ENCODE measurements at regions not wholly inside any gene's neighbourhood (a gene's known extent, or its start where the extent isn't known, plus 50 kb on each side); places are given as distances from the start of the nearest gene placed in this dataset.

GRCh38 chr5:106827061-106827460 is 843.7 kb downstream of the EFNA5 start:
- TF ChIP-seq TAF1 (IDR thresholded peaks at IDR 0.05; ENCODE audit: borderline replicate concordance, insufficient read depth, low read length), result no peak
- TF ChIP-seq, protein P1, sequence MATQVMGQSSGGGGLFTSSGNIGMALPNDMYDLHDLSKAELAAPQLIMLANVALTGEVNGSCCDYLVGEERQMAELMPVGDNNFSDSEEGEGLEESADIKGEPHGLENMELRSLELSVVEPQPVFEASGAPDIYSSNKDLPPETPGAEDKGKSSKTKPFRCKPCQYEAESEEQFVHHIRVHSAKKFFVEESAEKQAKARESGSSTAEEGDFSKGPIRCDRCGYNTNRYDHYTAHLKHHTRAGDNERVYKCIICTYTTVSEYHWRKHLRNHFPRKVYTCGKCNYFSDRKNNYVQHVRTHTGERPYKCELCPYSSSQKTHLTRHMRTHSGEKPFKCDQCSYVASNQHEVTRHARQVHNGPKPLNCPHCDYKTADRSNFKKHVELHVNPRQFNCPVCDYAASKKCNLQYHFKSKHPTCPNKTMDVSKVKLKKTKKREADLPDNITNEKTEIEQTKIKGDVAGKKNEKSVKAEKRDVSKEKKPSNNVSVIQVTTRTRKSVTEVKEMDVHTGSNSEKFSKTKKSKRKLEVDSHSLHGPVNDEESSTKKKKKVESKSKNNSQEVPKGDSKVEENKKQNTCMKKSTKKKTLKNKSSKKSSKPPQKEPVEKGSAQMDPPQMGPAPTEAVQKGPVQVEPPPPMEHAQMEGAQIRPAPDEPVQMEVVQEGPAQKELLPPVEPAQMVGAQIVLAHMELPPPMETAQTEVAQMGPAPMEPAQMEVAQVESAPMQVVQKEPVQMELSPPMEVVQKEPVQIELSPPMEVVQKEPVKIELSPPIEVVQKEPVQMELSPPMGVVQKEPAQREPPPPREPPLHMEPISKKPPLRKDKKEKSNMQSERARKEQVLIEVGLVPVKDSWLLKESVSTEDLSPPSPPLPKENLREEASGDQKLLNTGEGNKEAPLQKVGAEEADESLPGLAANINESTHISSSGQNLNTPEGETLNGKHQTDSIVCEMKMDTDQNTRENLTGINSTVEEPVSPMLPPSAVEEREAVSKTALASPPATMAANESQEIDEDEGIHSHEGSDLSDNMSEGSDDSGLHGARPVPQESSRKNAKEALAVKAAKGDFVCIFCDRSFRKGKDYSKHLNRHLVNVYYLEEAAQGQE (IDR thresholded peaks at IDR 0.05; ENCODE audit: insufficient read depth in 1 of 2, low read depth in 2 of 2, low read length in 2 of 2), result no peak
- no peak for TF ChIP-seq FOXP2 (optimal IDR thresholded peaks at IDR 0.05; ENCODE audit: borderline replicate concordance, extremely low read depth, extremely low read length, insufficient read depth)
- no peak for TF ChIP-seq SIN3A (IDR thresholded peaks at IDR 0.05; ENCODE audit: borderline replicate concordance, insufficient read depth, low read length)

- TF ChIP-seq FOXP2 (optimal IDR thresholded peaks at IDR 0.05; ENCODE audit: borderline replicate concordance, extremely low read depth, extremely low read length, insufficient read depth), result no peak
- no peak for TF ChIP-seq POLR2AphosphoS5 (IDR thresholded peaks at IDR 0.05; ENCODE audit: low read depth, low read length)
- TF ChIP-seq TAF1 (IDR thresholded peaks at IDR 0.05; ENCODE audit: borderline replicate concordance, insufficient read depth, low read length), result no peak
- TF ChIP-seq, protein P1 (IDR thresholded peaks at IDR 0.05; ENCODE audit: insufficient read depth in 1 of 2, low read depth in 2 of 2, low read length in 2 of 2), result no peak
- no peak for TF ChIP-seq SIN3A (IDR thresholded peaks at IDR 0.05; ENCODE audit: borderline replicate concordance, insufficient read depth, low read length)
Observed at GRCh38 chr5:106825374-106825773, 845.4 kb downstream of the EFNA5 start.

- TF ChIP-seq FOXP2 (optimal IDR thresholded peaks at IDR 0.05; ENCODE audit: borderline replicate concordance, extremely low read depth, extremely low read length, insufficient read depth) (no peak), TAF1 (IDR thresholded peaks at IDR 0.05; ENCODE audit: borderline replicate concordance, insufficient read depth, low read length) (no peak), POLR2AphosphoS5 (IDR thresholded peaks at IDR 0.05; ENCODE audit: low read depth, low read length) (no peak)
Observed at GRCh38 chr5:106822851-106823250, 847.9 kb downstream of the EFNA5 start.

DNA sequence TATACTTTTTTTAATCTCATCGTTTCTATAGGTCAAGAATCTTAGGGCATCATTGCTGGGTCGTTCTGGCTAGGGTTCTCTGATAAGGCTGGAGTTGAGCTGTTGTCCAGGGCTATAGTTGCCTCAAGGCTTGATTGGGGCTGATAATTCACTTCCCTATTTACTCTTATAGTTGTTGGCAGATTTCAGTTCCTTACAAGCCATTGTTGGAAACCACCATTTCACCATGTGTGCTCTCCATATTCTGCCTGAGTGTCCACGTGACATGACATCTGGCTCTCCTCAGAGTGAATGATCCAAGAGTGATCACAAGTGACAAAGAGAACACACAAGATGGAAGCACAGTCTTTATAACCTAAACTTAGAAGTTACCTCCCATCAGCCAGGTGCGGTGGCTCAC is 852.2 kb downstream of the EFNA5 start:
- no peak for TF ChIP-seq FOXP2 (optimal IDR thresholded peaks at IDR 0.05; ENCODE audit: borderline replicate concordance, extremely low read depth, extremely low read length, insufficient read depth)
- TF ChIP-seq, protein P1 (IDR thresholded peaks at IDR 0.05; ENCODE audit: insufficient read depth in 1 of 2, low read depth in 2 of 2, low read length in 2 of 2), result no peak
- no peak for TF ChIP-seq SIN3A (IDR thresholded peaks at IDR 0.05; ENCODE audit: borderline replicate concordance, insufficient read depth, low read length)
- TF ChIP-seq POLR2AphosphoS5 (IDR thresholded peaks at IDR 0.05; ENCODE audit: low read depth, low read length), result no peak
- no peak for TF ChIP-seq TAF1 (IDR thresholded peaks at IDR 0.05; ENCODE audit: borderline replicate concordance, insufficient read depth, low read length)

GRCh38 chr5:106814961-106815360 is 855.8 kb downstream of the EFNA5 start:
- TF ChIP-seq TAF1 (IDR thresholded peaks at IDR 0.05; ENCODE audit: borderline replicate concordance, insufficient read depth, low read length) (no peak), POLR2AphosphoS5 (IDR thresholded peaks at IDR 0.05; ENCODE audit: low read depth, low read length) (no peak), FOXP2 (optimal IDR thresholded peaks at IDR 0.05; ENCODE audit: borderline replicate concordance, extremely low read depth, extremely low read length, insufficient read depth) (no peak), SIN3A (IDR thresholded peaks at IDR 0.05; ENCODE audit: borderline replicate concordance, insufficient read depth, low read length) (no peak)
- TF ChIP-seq, protein P1 (IDR thresholded peaks at IDR 0.05; ENCODE audit: insufficient read depth in 1 of 2, low read depth in 2 of 2, low read length in 2 of 2), result no peak

Data from PFSK-1 (cell line).